NCI-H1436 treated with DMSO at 0.1 percent for 48 hours (cell line): ENCODE measurements at regions not wholly inside any gene's neighbourhood (a gene's known extent, or its start where the extent isn't known, plus 50 kb on each side); places are given as distances from the start of the nearest gene placed in this dataset.
"Not testable (repeated sequence)": the region's sequence is repeated elsewhere in the genome, so short reads cannot be mapped to it uniquely, and the experiment has no call there.

Source experiments
- DNase-seq: peaks from one replicate; lab custom pipeline; 2025; lab: John Stamatoyannopoulos, UW

- peak; percentile 54 for DNase-seq
These were observed 117.5 kb upstream of the HGF start for GRCh38 chr7:81887098-81888090.

- no peak for DNase-seq
These were observed 116.4 kb upstream of the HGF start for GRCh38 chr7:81886211-81886764.

GRCh38 chr7:81884817-81885216 is 115.0 kb upstream of the HGF start:
- DNase-seq = no peak

- no peak for DNase-seq
These were observed 114.0 kb upstream of the HGF start for GRCh38 chr7:81883801-81884393.

GRCh38 chr7:81882086-81882485 is 112.2 kb upstream of the HGF start:
- no peak for DNase-seq

GRCh38 chr7:81877890-81878289 is 108.0 kb upstream of the HGF start:
- DNase-seq = no peak

- DNase-seq = no peak
These were observed 103.7 kb upstream of the HGF start for GRCh38 chr7:81873559-81873958.

GRCh38 chr7:81871606-81872265 is 101.9 kb upstream of the HGF start:
- no peak for DNase-seq

GRCh38 chr7:81870608-81871007 is 100.8 kb upstream of the HGF start:
- DNase-seq = no peak

GRCh38 chr7:81869670-81870069 is 99.8 kb upstream of the HGF start:
- DNase-seq = no peak

- no peak for DNase-seq
These were observed 95.9 kb upstream of the HGF start for GRCh38 chr7:81865754-81866153.

- DNase-seq = no peak
These were observed 89.6 kb upstream of the HGF start for GRCh38 chr7:81859433-81859832.

GRCh38 chr7:81858820-81859219 is 89.0 kb upstream of the HGF start:
- DNase-seq = not testable (repeated sequence)

GRCh38 chr7:81857385-81857784 is 87.5 kb upstream of the HGF start:
- no peak for DNase-seq

- DNase-seq = no peak
These were observed 84.7 kb upstream of the HGF start for GRCh38 chr7:81854518-81854917.

GRCh38 chr7:81852701-81853100 is 82.9 kb upstream of the HGF start:
- DNase-seq = no peak

- no peak for DNase-seq
These were observed 81.6 kb upstream of the HGF start for GRCh38 chr7:81851413-81851812.

- DNase-seq = no peak
These were observed 76.6 kb upstream of the HGF start for GRCh38 chr7:81846398-81846797.

GRCh38 chr7:81845744-81846241 is 75.9 kb upstream of the HGF start:
- peak; percentile 30 for DNase-seq

- not testable (repeated sequence) for DNase-seq
These were observed 73.8 kb upstream of the HGF start for GRCh38 chr7:81843657-81844056.

GRCh38 chr7:81842361-81842760 is 72.5 kb upstream of the HGF start:
- DNase-seq = no peak

GRCh38 chr7:81839708-81840369 is 70.0 kb upstream of the HGF start:
- no peak for DNase-seq
